Heart left ventricle (tissue), 16 donors: ENCODE measurements at regions not wholly inside any gene's neighbourhood (a gene's known extent, or its start where the extent isn't known, plus 50 kb on each side); places are given as distances from the start of the nearest gene placed in this dataset.

Experiments
- ATAC-seq, 4 donors: fragments of 200-7000 bp; cut with Tn5 transposase; one replicate each; pipeline ENCODE4 v1.9.1; 2020 to 2022; ENCODE audit warnings: moderate library complexity in 4 of 4, mild to moderate bottlenecking in 3 of 4, moderate number of reproducible peaks in 1 of 4
- DNase-seq, 5 donors: peaks; one replicate each; pipeline ENCODE4 v3.0.0-alpha.2; 2020
- H3K27ac ChIP-seq, 12 donors: fragments of 200-600 bp; sonication (generic) in 4 of 12; one replicate each; pipeline versions ENCODE4 v1.5.0 to v1.8.0; 2016 to 2022; ENCODE audit warnings: mild to moderate bottlenecking in 2 of 12
- H3K27me3 ChIP-seq, 9 donors: fragments of 200-600 bp; sonication (generic) in 2 of 9; one replicate each; pipeline versions ENCODE4 v1.5.1 to v1.8.0; 2016 to 2022; ENCODE audit warnings: mild to moderate bottlenecking in 3 of 9
- H3K36me3 ChIP-seq, 9 donors: fragments of 200-600 bp; sonication (generic) in 2 of 9; one replicate each; pipeline versions ENCODE4 v1.5.0 to v1.8.0; 2018 to 2022; ENCODE audit warnings: mild to moderate bottlenecking in 2 of 9
- H3K4me1 ChIP-seq, 12 donors: fragments of 200-600 bp; sonication (generic) in 4 of 12; one replicate each; pipeline versions ENCODE4 v1.5.0 to v1.8.0; 2016 to 2022; ENCODE audit warnings: mild to moderate bottlenecking in 3 of 12
- H3K4me3 ChIP-seq, 12 donors: fragments of 200-600 bp; sonication (generic) in 4 of 12; one replicate each; pipeline versions ENCODE4 v1.5.0 to v1.8.0; 2017 to 2022; ENCODE audit warnings: mild to moderate bottlenecking in 9 of 12, moderate library complexity in 4 of 12
- H3K9me3 ChIP-seq, 12 donors: fragments of 200-600 bp; sonication (generic) in 4 of 12; one replicate each; pipeline versions ENCODE4 v1.5.0 to v1.8.0; 2016 to 2022; ENCODE audit warnings: mild to moderate bottlenecking in 1 of 12
- POLR2A ChIP-seq, 2 donors: fragments of 450-650 bp; IDR thresholded peaks; one replicate each; pipeline ENCODE4 v1.6.1; 2017; ENCODE audit warnings: antibody characterized with exemption in 2 of 2, mild to moderate bottlenecking in 2 of 2, moderate library complexity in 2 of 2
- WGBS, 4 donors: extraction: QIAGEN DNeasy Blood & Tissue Kit in 2 of 4; methylation state at CpG; one replicate each; pipeline versions ENCODE4 v1.1.5 to v1.1.7; 2013 to 2018; 5-methylcytosine and 5-hydroxymethylcytosine counted together
- intact Hi-C, 10 donors: fragments of 100-400 bp; cut with DNase I; formaldehyde crosslinking; loops; one replicate each; pipeline versions ENCODE4 v1.11.1 to v1.14.2; 2022
- TF ChIP-seq, protein P1 (sequence below), 12 donors: fragments of 200-600 bp; sonication (generic) in 4 of 12; IDR thresholded peaks; one replicate each; pipeline versions ENCODE4 v1.5.0 to v1.8.0; 2018 to 2022; ENCODE audit warnings: antibody characterized with exemption in 12 of 12, mild to moderate bottlenecking in 5 of 12
- donor health status: ischemic (EF 13 %, LVEDD 7.1; RV severe dilation, severe dysfunction).
- donor health status: healthy with polysubstance abuse.
- donor health status: DM: no; HTN: yes; CAD: no.
- donor health status: DM: no; HTN: no; CAD: no.
- donor health status: ischemic (EF 25% LVEDD 6.9; RV normal size, moderate dysfunction).
- donor health status: ischemic (EF 25% LVEDD 5.7; RV mildly dilated, moderate dysfunction).
- donor health status: healthy.
- donor health status: DM: yes; HTN: yes; CAD: no.
- donor health status: ischemic (EF 35%, LVEDD 5.7; RV mildly dilated, moderate dysfunction).
- donor health status: nonischemic (EF 11% LVEDD 7.7; RV severe dilation, severe dysfunction).
- donor health status: DM: yes; HTN: yes; CAD: no.
- donor health status: PGD.
- donor health status: ischemic (EF 29% LVEDD 5.4; RV normal size, mild dysfunction).
- donor health status: nonischemic (EF 23%, LVEDD 6.1; RV moderate dilation, normal function).

DNA sequence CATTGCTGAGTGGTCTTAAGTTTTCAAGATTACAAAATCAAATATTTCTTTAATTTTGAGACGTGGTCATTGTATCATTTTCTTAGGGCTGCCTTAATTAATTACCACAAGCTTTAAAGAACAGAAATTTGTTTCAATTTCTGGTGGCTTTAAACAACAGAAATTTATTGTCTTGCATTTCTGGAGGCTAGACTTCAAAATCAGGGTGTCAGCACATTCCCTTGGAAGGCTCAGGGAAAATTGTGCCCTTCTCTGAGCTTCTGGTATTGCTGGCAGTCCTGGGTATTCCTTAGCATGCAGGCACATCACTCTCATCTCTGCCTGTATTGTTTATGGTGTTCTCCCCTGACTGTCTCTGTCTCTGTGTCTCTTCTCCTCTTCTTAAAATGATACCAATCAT lies 76.0 kb upstream of the PCSK2 start:
- H3K27ac ChIP-seq: no peak overlapping the region
- H3K9me3 ChIP-seq: peaks cover 0 to 5% (median 0%) of the 10 kb centered on the region in 12 donors
- DNase-seq: no peak
- H3K27me3 ChIP-seq: no peaks in the 10 kb centered on the region
- no peaks in the 10 kb centered on the region for H3K4me1 ChIP-seq
- no peak for ATAC-seq
- no peaks in the 10 kb centered on the region for H3K36me3 ChIP-seq
- 46 to 57% (median 55%) methylated on average over 1 of the region's 1 CpG for WGBS, 4 donors
- no peak overlapping the region for H3K4me3 ChIP-seq
- TF ChIP-seq POLR2A (IDR thresholded peaks at IDR 0.05): no peak
- TF ChIP-seq, protein P1, sequence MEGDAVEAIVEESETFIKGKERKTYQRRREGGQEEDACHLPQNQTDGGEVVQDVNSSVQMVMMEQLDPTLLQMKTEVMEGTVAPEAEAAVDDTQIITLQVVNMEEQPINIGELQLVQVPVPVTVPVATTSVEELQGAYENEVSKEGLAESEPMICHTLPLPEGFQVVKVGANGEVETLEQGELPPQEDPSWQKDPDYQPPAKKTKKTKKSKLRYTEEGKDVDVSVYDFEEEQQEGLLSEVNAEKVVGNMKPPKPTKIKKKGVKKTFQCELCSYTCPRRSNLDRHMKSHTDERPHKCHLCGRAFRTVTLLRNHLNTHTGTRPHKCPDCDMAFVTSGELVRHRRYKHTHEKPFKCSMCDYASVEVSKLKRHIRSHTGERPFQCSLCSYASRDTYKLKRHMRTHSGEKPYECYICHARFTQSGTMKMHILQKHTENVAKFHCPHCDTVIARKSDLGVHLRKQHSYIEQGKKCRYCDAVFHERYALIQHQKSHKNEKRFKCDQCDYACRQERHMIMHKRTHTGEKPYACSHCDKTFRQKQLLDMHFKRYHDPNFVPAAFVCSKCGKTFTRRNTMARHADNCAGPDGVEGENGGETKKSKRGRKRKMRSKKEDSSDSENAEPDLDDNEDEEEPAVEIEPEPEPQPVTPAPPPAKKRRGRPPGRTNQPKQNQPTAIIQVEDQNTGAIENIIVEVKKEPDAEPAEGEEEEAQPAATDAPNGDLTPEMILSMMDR (IDR thresholded peaks at IDR 0.05): no peak
- intact Hi-C loops: no loop called here

DNA sequence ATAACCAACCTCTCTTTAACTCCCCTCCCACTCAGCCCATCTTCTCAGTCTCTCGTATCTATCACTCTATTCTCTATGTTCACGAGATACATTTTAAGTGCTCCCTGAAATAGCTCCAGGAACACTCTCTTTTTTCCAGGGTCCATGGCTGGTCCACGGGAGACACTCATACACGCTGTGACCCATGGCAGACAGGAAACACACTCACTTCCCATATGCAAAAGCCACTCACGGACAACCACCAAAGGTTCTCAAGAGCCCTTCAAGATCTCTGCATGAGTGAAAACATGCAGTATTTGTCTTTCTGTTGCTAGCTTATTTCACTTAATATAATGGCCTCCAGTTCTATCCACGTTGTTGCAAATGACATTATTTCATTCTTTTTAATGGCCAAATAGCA lies 71.4 kb upstream of the PCSK2 start:
- Histone ChIP-seq H3K4me3 (no peak overlapping the region), H3K9me3 (peaks cover 0 to 7% (median 0%) of the 10 kb centered on the region in 12 donors), H3K4me1 (no peaks in the 10 kb centered on the region), H3K27me3 (no peaks in the 10 kb centered on the region), H3K36me3 (no peaks in the 10 kb centered on the region), H3K27ac (no peak overlapping the region)
- intact Hi-C loops: no loop called here
- ATAC-seq (no peak), DNase-seq (no peak)
- TF ChIP-seq, protein P1 (IDR thresholded peaks at IDR 0.05): no peak
- WGBS, 4 donors: 37 to 44% (median 38%) methylated on average over 6 of the region's 6 CpGs

DNA sequence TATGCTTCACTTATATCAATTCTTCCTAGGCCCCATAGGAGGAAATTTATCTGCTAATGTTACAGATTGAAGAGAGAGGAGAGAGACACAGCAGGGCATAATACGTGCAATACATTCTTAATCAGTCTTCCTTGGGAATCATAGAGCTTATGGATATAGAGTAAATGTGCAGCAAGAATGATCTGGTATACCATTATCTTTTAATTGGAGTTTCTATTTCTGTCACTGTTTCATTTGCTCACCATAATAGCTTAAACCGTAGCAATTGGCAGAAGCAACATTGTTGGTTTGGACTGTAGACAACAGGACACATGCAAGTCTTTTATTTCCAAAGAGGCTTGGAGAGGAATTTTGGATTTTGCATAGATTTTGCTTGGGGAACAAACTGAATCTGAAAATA lies 68.1 kb upstream of the PCSK2 start:
- intact Hi-C loops: no loop called here
- Histone ChIP-seq H3K9me3 (peaks cover 0 to 7% (median 0%) of the 10 kb centered on the region in 12 donors), H3K27me3 (peaks cover 0 to 3% (median 0%) of the 10 kb centered on the region in 9 donors), H3K4me1 (no peaks in the 10 kb centered on the region), H3K4me3 (no peak overlapping the region), H3K27ac (no peak overlapping the region), H3K36me3 (no peaks in the 10 kb centered on the region)
- WGBS, 4 donors: 65 to 79% (median 73%) methylated on average over 2 of the region's 2 CpGs
- no peak for TF ChIP-seq POLR2A (IDR thresholded peaks at IDR 0.05)
- TF ChIP-seq, protein P1 (IDR thresholded peaks at IDR 0.05): no peak
- no peak for ATAC-seq
- DNase-seq: no peak

DNA sequence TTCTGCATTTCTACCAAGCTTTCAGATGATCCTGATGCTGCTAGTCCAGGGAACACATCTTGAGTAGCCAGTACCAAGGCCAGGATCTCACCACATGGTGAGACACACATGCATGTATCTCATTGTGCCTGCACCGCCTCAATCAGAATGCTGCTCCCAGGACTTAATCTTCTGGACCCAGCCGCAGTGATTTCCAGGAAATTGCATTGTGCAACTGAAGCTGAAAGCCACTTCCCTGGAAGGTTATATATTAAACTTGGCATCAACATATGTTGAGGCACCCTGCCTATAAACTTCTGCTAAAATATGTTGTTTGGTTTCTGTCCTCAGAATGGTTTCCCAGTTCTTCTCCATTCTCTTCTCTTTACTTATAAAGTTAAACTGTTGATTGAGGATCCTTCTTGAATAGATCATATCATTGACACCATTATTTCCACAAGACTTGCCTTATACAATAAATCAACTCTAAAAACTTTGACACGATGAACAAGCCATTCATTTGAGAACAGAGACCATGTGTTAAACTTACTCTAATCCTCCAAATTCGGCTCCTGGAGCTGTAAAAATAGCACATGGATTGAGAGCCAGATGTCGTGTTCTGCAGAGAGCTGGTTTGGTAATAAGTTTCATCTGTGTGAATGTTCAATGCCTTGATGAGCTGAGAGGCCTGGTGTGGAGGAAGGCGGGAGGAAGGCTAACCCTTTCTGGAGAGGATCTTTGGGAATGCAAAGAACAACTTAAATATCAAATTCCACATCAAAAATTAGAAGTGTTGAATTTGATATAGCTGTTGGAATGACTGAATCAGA lies 65.0 kb upstream of the PCSK2 start:
- no peak overlapping the region for H3K27ac ChIP-seq
- intact Hi-C loops: no loop called here
- no peaks in the 10 kb centered on the region for H3K9me3 ChIP-seq
- TF ChIP-seq, protein P1 (IDR thresholded peaks at IDR 0.05): no peak
- H3K36me3 ChIP-seq: no peaks in the 10 kb centered on the region
- no peaks in the 10 kb centered on the region for H3K4me1 ChIP-seq
- H3K27me3 ChIP-seq: peaks cover 0 to 4% (median 0%) of the 10 kb centered on the region in 9 donors
- no peak for DNase-seq
- no peak overlapping the region for H3K4me3 ChIP-seq
- WGBS, 4 donors: 52 to 56% (median 54%) methylated on average over 6 of the region's 6 CpGs
- no peak for ATAC-seq
